Endothelial cell of umbilical vein (primary cell): ENCODE measurements at regions not wholly inside any gene's neighbourhood (a gene's known extent, or its start where the extent isn't known, plus 50 kb on each side); places are given as distances from the start of the nearest gene placed in this dataset.

Experiments used
- BruUV-seq: library from RNA; stranded (reverse); fragments of 400-500 nt; replicated peaks from 2 replicates; lab custom pipeline; 2021; lab: Mats Ljungman, UMichigan
- CTCF ChIA-PET: fragments of 300-600, 350-600 bp; sonication (Branson Sonifier 250); formaldehyde crosslinking; loops from one replicate; lab custom pipeline; 2021; ENCODE audit warnings: antibody characterized with exemption, inconsistent platforms; lab: Charles Lee
- POLR2A ChIA-PET: fragments of 300-600, 350-600 bp; sonication (Branson Sonifier 250); formaldehyde crosslinking; loops from one replicate; lab custom pipeline; 2021; ENCODE audit warnings: antibody characterized with exemption, inconsistent platforms; lab: Charles Lee
- DNase-seq: peaks from one replicate; pipeline ENCODE4 v3.0.0-alpha.2; 2011; ENCODE audit warnings: low read depth, low spot score
- FAIRE-seq: peaks from 2 replicates; lab custom pipeline; 2011; peaks lifted over from hg19 to GRCh38; lab: Jason Lieb, UNC
- H2AFZ ChIP-seq: 2 replicates; pipeline ENCODE4 v1.6.0; 2012; ENCODE audit warnings: low read depth, low read length, control low read depth, inconsistent platforms
- H3K27ac ChIP-seq: 2 replicates; pipeline ENCODE4 v1.5.1; 2011; ENCODE audit warnings: low read depth, mild to moderate bottlenecking, control low read depth, low read length, moderate library complexity; ENCODE audit not compliant: insufficient read depth
- H3K27me3 ChIP-seq, 2 experiments: 2 replicates each; pipeline versions ENCODE4 v1.6.0 to v1.6.1; 2011; ENCODE audit warnings: low read length in 2 of 2, mixed read lengths in 1 of 2; ENCODE audit not compliant: control insufficient read depth in 2 of 2, insufficient read depth in 2 of 2
- H3K36me3 ChIP-seq, 2 experiments: 2 replicates in 1 of 2; 3 replicates in 1 of 2; pipeline ENCODE4 v1.5.1; 2011; ENCODE audit warnings: low read length in 2 of 2, mild to moderate bottlenecking in 1 of 2, moderate library complexity in 1 of 2; ENCODE audit not compliant: control insufficient read depth in 2 of 2, insufficient read depth in 2 of 2; ENCODE audit errors: extremely low read depth in 1 of 2
- H3K4me1 ChIP-seq: 3 replicates; pipeline ENCODE4 v1.5.1; 2011; ENCODE audit warnings: mild to moderate bottlenecking, low read length; ENCODE audit not compliant: control insufficient read depth, insufficient read depth; ENCODE audit errors: extremely low read depth
- H3K4me2 ChIP-seq: 2 replicates; pipeline ENCODE4 v1.6.1; 2011; ENCODE audit warnings: low read length, control low read depth, mixed read lengths; ENCODE audit not compliant: insufficient read depth
- H3K4me3 ChIP-seq, 3 experiments: fragments of 200-600 bp in 1 of 3; sonication (generic), shearing (Covaris generic) in 1 of 3; replicated peaks in 1 of 3; 2 replicates each; pipeline ENCODE4 v1.5.1; 2011 to 2016; ENCODE audit warnings: control low read depth in 3 of 3, low read length in 3 of 3, mild to moderate bottlenecking in 2 of 3, inconsistent platforms in 1 of 3, low read depth in 1 of 3, moderate library complexity in 1 of 3; ENCODE audit not compliant: insufficient read depth in 1 of 3
- H3K79me2 ChIP-seq: 2 replicates; pipeline ENCODE4 v1.6.0; 2012; ENCODE audit warnings: low read length, inconsistent platforms; ENCODE audit not compliant: control insufficient read depth, insufficient read depth
- H3K9ac ChIP-seq: replicated peaks from 2 replicates; pipeline ENCODE3; 2011; ENCODE audit warnings: low read length, control low read depth; ENCODE audit not compliant: insufficient read depth; ENCODE audit errors: extremely low read depth
- H3K9me1 ChIP-seq: replicated peaks from 3 replicates; pipeline ENCODE4 v1.6.0; 2011; ENCODE audit warnings: mild to moderate bottlenecking, low read length; ENCODE audit not compliant: control insufficient read depth, insufficient read depth; ENCODE audit errors: extremely low read depth
- H3K9me3 ChIP-seq: replicated peaks from 2 replicates; pipeline ENCODE4 v1.5.1; 2012; ENCODE audit warnings: low read length, inconsistent platforms; ENCODE audit not compliant: control insufficient read depth, insufficient read depth
- H4K20me1 ChIP-seq: replicated peaks from 2 replicates; pipeline ENCODE3; 2011; ENCODE audit warnings: mild to moderate bottlenecking, low read length; ENCODE audit not compliant: control insufficient read depth, insufficient read depth; ENCODE audit errors: extremely low read depth
- CTCF ChIP-seq, 2 donors: IDR thresholded peaks; 1 replicate in 1 of 2; 2 replicates in 1 of 2; pipeline ENCODE4 v1.5.1; 2011; ENCODE audit warnings: low read length in 2 of 2, mild to moderate bottlenecking in 2 of 2, moderate library complexity in 2 of 2, control low read depth in 1 of 2, inconsistent platforms in 1 of 2, low read depth in 1 of 2; ENCODE audit not compliant: insufficient read depth in 1 of 2; ENCODE audit errors: extremely low read depth in 1 of 2
- EZH2 ChIP-seq: IDR thresholded peaks from 2 replicates; pipeline ENCODE4 v1.6.1; 2012; ENCODE audit warnings: borderline replicate concordance, low read depth, mild to moderate bottlenecking, moderate library complexity, low read length, inconsistent platforms; ENCODE audit not compliant: severe bottlenecking
- FOS ChIP-seq: IDR thresholded peaks from 2 replicates; pipeline ENCODE4 v1.6.1; 2011; ENCODE audit warnings: mild to moderate bottlenecking, low read length, moderate library complexity, borderline replicate concordance; ENCODE audit not compliant: insufficient read depth
- GATA2 ChIP-seq: IDR thresholded peaks from 2 replicates; pipeline ENCODE4 v1.7.0; 2011; ENCODE audit warnings: low read depth, mild to moderate bottlenecking, moderate library complexity, mixed read lengths, low read length; ENCODE audit not compliant: insufficient read length, insufficient read depth
- JUN ChIP-seq: IDR thresholded peaks from 2 replicates; pipeline ENCODE4 v1.6.1; 2011; ENCODE audit warnings: borderline replicate concordance, low read depth; ENCODE audit not compliant: insufficient read length, insufficient read depth
- MAX ChIP-seq: IDR thresholded peaks from 2 replicates; pipeline ENCODE4 v1.6.1; 2011; ENCODE audit not compliant: insufficient read depth, insufficient read length
- MYC ChIP-seq: IDR thresholded peaks from one replicate; pipeline ENCODE4 v1.6.1; 2011; ENCODE audit warnings: mild to moderate bottlenecking, low read depth, low read length
- POLR2A ChIP-seq: IDR thresholded peaks from 2 replicates; pipeline ENCODE4 v1.6.1; 2012; ENCODE audit warnings: low read depth, mild to moderate bottlenecking, control low read depth, low read length
- POLR2AphosphoS5 ChIP-seq: IDR thresholded peaks from 2 replicates; pipeline ENCODE4 v1.6.1; 2012; ENCODE audit warnings: low read depth, mild to moderate bottlenecking, control low read depth, low read length, moderate library complexity; ENCODE audit not compliant: insufficient read depth
- dilution Hi-C: fragments of 300-500 bp; cut with MboI; formaldehyde crosslinking; loops from one replicate; pipeline ENCODE4 v1.15.0; 2019; ENCODE audit warnings: low sequenced_read_pairs; ENCODE audit not compliant: extremely low pct_ligation_motif_present
- intact Hi-C: fragments of 100-400 bp; cut with micrococcal nuclease; formaldehyde crosslinking; loops from one replicate; pipeline ENCODE4 v1.10.0; 2022

GRCh38 chr17:69609473-69610305 lies 195.2 kb downstream of the MAP2K6 start:
- Histone ChIP-seq H3K79me2 (no peaks in the 10 kb centered on the region), H3K9ac (peak overlapping the region; percentile 73), H4K20me1 (no peaks in the 10 kb centered on the region), H3K4me1 (peaks cover 28% of the 10 kb centered on the region), H3K4me3 (no peak overlapping the region), H3K36me3 (no peaks in the 10 kb centered on the region), H3K9me3 (no peaks in the 10 kb centered on the region), H3K9me1 (no peaks in the 10 kb centered on the region), H2AFZ (peak overlapping the region; percentile 18), H3K27ac (peak overlapping the region; percentile 91), H3K4me2 (peak overlapping the region; percentile 17), H3K27me3 (no peaks in the 10 kb centered on the region)
- ChIA-PET POLR2A (interaction anchor here (0.6 to 1.1 kb wide), 4 partner anchors 114 to 558 kb away, joined by 3 to 4 read pairs (median 3); no protein-coding TSS in a partner anchor), CTCF (interaction anchor here (0.5 to 5.1 kb wide), 57 partner anchors 10 to 1020 kb away, joined by 3 to 156 read pairs (median 5); partner anchors contain the start of genes KCNJ16 and KCNJ2)
- FAIRE-seq (peak; percentile 50), DNase-seq (peak; percentile 69)
- intact Hi-C loops: loop anchor here (1.0 to 5.0 kb wide), 8 partner anchors 40 to 943 kb away; no protein-coding TSS in a partner anchor
- BruUV-seq: no TSS peak
- dilution Hi-C loops: no loop called here
- no peak for TF ChIP-seq JUN
- no peak for TF ChIP-seq POLR2AphosphoS5
- TF ChIP-seq POLR2A: peak; percentile 6
- peak; percentile 59 to 69 for TF ChIP-seq CTCF (IDR thresholded peaks at IDR 0.05; ENCODE audit: extremely low read depth in 1 of 2, insufficient read depth in 1 of 2, low read depth in 1 of 2, low read length in 2 of 2)
- no peak for TF ChIP-seq EZH2
- TF ChIP-seq FOS: no peak
- TF ChIP-seq GATA2: no peak
- no peak for TF ChIP-seq MYC
- TF ChIP-seq MAX: no peak
